ENCODE measurements at regions not wholly inside any gene's neighbourhood (a gene's known extent, or its start where the extent isn't known, plus 50 kb on each side); places are given as distances from the start of the nearest gene placed in this dataset.

DNA sequence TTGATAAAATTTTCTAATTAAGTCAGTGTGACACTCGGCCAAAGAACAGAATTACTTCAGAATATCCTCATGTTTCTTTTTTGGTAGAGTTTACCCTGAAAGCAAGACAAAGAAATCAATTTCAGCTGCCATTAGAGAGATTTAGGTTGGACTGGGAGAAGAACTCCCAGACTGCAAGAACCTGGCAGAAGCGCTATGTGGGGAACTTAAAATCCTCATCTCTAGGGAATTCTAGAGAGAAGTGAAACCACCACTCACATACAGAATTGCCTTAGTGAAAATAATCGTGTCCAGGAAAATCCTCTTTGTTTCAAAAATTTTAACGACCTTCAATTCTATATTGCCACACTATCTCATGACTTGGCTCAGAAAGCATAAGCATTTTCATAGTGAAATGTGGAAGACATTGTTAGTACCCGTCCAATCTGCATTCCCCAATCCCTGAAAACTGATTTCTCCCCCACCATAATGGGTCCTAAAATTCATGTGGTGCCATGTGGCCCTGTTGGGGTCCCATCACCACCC is 297.3 kb upstream of the MEIS1 start:
- H3K4me3 ChIP-seq (ENCODE audit: low read length) = no peak overlapping the region
- TF ChIP-seq ZNF274 (IDR thresholded peaks at IDR 0.05; ENCODE audit: low read depth, low read length) = no peak

DNA sequence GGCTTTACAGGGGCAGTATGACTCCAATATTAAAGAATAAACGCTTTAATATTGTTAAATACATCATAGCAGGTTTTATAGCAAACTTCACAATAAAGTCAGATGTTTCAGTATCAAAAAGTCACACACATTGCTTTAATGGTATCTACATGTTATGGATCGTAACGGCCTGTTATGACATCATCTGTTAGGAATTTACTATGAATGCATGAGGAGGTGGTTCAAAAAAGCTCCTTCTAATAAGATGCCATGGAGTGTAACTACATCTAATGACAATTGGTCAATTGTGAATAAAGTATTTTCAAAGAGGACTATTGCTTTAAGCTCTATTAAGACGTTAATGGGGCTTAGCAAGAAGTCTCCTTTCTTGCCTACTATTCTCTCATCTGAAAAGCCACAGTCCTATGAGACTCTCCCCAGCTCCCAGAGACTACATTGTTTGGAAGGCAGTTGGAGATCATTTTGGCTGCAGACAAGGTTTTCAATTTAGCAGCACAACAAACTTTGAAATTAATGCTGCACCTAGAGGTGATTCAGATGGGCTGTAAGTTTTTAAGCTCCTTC is 300.7 kb upstream of the MEIS1 start:
- TF ChIP-seq ZNF274 (IDR thresholded peaks at IDR 0.05; ENCODE audit: low read depth, low read length) = no peak
- no peak overlapping the region for H3K4me3 ChIP-seq (ENCODE audit: low read length)

DNA sequence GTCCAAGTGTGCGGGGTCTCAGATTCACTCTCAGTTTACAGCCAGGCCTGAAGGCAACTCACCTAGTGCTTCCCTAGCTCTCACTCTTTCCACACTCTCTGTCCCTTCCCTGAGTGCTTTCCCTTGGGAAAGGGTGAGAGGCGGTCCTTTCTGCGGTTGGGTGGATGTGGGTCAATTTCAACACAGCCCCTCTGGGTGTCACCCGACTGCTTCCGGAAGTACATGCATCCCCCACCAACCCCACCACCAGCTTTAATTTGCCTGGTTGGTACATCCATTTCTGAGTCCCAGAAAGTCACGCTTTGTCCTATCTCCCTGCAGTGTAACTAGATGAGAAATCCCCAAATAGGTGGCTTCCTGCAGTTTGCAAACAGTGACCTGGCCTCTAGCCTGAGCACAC is 307.3 kb upstream of the MEIS1 start:
- no peak for TF ChIP-seq ZNF274 (IDR thresholded peaks at IDR 0.05; ENCODE audit: low read depth, low read length)
- no peak overlapping the region for H3K4me3 ChIP-seq (ENCODE audit: low read length)

DNA sequence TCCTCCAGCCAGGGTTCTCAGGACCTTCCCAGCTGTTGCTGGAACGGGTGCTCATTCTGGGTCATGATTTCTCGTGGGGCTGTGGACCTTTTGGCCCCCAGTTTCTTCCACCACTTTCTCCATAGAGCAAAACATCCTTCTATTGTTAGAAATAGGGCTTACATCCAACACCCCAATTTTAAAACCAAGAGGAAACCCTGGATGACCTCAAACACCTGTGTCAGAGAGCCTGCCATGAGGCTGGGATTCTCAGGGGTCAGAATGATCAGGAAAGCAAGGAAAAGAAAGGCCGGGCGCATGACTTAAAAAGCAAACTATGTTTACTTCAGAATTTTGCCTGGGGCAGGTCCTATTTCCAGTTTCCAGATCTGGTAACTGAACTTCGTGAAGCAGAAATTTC is 307.9 kb upstream of the MEIS1 start:
- no peak for TF ChIP-seq ZNF274 (IDR thresholded peaks at IDR 0.05; ENCODE audit: low read depth, low read length)
- no peak overlapping the region for H3K4me3 ChIP-seq (ENCODE audit: low read length)

DNA sequence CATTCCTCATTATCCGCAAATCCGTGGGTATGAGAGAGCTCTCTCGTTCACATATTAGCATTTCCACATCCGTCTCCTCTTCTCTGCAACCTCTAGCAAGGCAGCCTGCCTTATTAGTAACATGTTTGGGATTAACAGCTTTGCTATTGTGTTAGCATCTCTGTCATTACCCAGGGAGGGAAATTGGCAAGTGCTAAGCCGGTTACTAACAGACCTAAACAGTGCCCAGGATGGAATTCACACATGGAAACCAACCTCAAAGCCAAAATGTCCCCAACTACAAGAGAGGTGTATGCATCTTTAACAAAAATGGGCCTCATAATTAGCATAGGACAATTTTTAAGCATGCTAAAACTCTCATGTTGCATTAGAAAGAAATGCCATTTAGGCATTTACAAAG is 309.0 kb upstream of the MEIS1 start:
- no peak overlapping the region for H3K4me3 ChIP-seq (ENCODE audit: low read length)
- no peak for TF ChIP-seq ZNF274 (IDR thresholded peaks at IDR 0.05; ENCODE audit: low read depth, low read length)

DNA sequence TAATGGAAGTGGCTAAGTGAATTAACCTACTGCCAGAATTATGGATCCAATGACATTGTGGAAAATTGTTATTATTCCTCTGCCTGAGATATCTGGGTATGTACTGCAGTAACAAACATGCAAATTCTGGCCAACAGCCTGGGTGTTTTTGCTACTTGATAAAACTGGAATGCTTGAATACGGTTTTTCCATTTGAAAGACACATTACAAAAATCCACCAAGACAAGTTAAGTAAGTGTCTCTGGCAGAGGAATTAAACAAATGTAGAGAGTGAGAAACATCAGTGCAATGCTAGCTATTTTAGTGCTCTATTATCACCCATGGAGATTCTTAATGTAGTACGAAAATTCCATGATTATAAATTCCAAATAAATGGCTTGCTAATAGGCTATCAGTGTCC is 312.4 kb upstream of the MEIS1 start:
- H3K4me3 ChIP-seq (ENCODE audit: low read length) = no peak overlapping the region
- TF ChIP-seq ZNF274 (IDR thresholded peaks at IDR 0.05; ENCODE audit: low read depth, low read length) = no peak

DNA sequence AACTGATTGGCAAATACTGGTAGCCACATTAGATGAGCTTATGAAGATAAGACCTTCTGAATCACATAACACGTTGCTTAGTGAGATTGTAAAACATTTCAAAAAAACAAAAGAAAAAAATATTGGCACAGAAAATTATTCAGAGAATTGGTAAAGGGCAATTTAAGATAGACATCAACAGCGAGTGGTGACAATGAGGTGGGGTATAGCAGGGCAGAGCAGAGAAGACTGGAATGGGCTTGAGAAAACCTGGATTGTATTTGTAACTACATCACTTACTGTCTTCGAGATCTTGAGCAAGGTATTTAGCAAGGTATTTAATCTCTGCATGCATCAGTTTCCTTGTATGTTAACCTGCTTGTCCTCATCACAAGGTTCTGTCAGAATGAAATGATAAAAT is 313.0 kb upstream of the MEIS1 start:
- no peak overlapping the region for H3K4me3 ChIP-seq (ENCODE audit: low read length)
- TF ChIP-seq ZNF274 (IDR thresholded peaks at IDR 0.05; ENCODE audit: low read depth, low read length) = no peak

DNA sequence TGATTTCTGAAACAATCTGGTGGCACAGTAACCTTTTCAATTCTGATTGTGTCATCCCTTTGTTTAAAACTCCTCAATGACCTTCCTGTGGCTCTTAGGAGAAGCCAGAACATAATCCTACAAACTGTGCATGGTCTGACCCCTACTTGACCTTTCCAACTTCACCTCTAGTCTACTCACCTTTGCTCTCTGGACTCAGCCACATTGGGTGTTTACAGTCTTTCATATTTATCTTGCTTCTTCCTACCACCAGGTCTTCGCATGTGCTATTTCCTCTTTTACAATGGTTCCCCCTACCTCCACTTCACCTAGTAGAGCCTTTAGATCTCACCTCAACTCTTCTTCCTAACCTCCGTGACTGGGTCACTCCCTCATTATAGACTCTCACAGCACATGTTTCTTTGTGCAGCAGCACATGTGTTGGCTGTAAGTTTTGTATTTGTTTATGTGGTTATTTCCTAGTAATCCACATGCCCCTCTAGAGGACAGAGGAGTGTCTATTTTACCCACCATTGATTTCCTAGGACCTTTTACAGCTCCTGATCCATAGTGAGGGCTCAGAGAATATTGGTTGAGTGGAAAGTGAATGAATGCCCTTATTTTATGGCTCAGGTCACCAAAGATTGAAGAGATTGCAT is 320.8 kb upstream of the MEIS1 start:
- H3K4me3 ChIP-seq (ENCODE audit: low read length) = no peak overlapping the region
- TF ChIP-seq ZNF274 (IDR thresholded peaks at IDR 0.05; ENCODE audit: low read depth, low read length) = no peak

DNA sequence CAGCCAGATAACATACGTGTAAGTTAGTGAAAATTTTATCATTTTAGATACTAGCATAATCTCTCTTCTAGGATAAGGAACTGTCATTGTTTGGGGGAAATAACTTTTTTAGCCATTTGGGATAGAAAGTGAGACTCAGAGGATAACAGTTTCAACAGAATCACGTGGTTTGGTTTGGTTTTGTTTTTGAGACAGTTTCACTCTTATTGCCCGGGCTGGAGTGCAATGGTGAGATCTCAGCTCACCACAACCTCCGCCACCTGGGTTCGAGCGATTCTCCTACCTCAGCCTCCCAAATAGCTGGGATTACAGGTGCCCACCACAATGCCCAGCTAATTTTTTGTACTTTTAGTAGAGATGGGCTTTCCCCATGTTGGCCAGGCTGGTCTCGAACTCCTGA is 323.2 kb upstream of the MEIS1 start:
- no peak for TF ChIP-seq ZNF274 (IDR thresholded peaks at IDR 0.05; ENCODE audit: low read depth, low read length)
- no peak overlapping the region for H3K4me3 ChIP-seq (ENCODE audit: low read length)

DNA sequence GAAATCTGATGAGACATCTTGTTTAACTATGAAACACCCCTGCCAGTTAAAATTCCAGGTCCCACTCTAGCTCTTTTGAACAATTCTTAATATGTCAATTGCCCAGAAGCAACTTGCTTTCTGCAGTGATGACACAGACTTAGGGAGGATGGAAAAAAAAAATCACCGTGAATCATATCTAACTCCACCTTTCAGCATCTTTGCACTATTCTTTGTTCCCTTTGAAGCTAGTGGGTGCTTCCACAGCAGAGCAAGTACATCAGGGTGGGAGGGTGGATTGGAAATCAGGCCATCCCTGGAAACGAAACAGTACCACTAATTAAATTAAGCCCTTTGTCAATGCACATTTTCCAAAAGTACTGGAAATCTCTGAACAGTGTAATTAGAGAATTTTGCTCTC is 324.3 kb upstream of the MEIS1 start:
- TF ChIP-seq ZNF274 (IDR thresholded peaks at IDR 0.05; ENCODE audit: low read depth, low read length) = no peak
- H3K4me3 ChIP-seq (ENCODE audit: low read length) = no peak overlapping the region

DNA sequence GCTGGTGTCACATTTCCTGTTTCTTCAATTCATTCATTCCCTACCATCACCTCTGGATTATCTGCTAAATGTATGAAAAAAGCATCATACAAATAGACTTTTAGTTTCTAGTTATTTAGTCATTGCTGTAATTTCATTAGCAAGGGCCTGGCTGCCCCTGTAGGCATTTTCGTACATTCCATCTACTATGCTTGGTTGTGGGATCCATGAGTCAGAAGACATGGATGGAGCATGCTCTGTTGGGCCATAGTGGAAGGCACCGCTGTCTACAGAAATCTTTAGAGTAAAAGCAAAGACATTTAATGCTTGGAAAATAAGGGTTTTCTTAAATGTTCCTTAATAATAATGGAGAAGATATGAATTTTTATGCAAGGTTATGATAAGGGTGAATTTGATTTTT is 324.8 kb upstream of the MEIS1 start:
- no peak for TF ChIP-seq ZNF274 (IDR thresholded peaks at IDR 0.05; ENCODE audit: low read depth, low read length)
- H3K4me3 ChIP-seq (ENCODE audit: low read length) = no peak overlapping the region

DNA sequence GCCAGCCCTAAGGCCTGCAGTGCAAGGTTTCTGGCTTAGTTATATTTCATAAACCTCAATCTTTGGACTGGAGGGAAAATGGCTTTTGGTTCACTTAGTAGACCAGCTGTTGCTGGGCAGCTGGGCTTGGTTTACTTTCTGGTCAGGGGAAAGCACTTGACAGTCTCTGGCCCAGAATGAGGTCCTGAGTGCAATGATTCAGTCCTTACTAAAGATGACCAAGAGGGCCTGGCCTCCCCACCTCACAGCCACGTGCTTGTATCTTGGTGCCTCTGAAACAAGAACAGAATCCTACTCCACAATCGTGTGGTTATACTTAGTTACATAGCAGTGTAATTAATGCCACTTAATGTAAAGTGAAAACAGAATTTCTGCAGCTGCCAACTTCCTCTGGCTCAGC is 325.5 kb upstream of the MEIS1 start:
- TF ChIP-seq ZNF274 (IDR thresholded peaks at IDR 0.05; ENCODE audit: low read depth, low read length) = no peak
- H3K4me3 ChIP-seq (ENCODE audit: low read length) = no peak overlapping the region

DNA sequence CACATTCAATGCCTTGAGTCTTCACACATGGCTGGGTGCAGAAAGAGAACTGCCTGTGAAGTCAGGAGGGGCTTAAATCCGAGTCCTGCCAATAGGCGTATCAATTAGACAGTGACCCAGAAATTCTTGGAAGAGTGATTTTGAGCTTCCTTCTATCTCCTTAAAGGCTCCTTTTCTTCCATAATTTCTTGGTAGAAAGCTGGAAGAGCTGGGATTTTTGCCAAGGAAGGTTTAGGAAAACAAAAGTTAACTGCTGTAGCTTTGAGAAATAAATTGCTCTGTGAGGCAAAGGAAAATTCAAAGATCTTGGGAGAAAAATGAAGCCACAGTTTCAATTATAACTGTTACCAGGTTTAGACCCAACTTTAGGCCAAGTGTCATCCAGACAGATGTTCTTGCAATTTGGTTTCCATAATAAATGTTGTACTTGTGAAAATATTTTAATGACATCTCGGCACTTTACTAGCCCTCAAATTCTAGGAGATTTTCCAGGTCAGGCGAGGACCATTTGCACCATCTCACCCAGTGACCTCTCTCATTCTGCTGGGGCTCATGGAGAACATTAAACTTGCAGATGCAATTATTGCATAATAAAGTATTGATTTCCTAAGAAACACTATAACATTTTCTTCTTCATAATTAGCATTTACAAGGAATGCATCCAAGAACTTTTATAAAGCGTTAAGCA is 329.7 kb upstream of the MEIS1 start:
- no peak overlapping the region for H3K4me3 ChIP-seq (ENCODE audit: low read length)
- TF ChIP-seq ZNF274 (IDR thresholded peaks at IDR 0.05; ENCODE audit: low read depth, low read length) = no peak

DNA sequence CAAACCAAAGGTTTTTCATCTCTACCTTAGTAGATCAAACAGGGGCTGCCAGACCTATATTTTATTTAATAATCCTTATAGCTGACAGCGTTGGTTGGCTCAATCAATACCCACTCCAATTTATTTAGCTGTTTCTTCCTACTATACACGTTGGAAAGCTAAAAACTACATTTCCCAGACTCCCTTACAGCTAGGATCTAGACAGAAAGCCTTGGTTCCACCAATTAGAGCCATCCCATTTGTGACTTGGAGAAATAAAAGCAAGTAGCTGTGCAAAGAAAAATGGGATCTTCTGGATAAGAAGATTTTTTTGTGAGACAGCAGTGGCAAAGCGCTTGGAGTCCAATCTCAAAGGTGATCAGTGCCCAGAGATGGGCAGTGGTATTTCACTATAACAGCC is 331.3 kb upstream of the MEIS1 start:
- H3K4me3 ChIP-seq (ENCODE audit: low read length) = no peak overlapping the region
- TF ChIP-seq ZNF274 (IDR thresholded peaks at IDR 0.05; ENCODE audit: low read depth, low read length) = no peak

DNA sequence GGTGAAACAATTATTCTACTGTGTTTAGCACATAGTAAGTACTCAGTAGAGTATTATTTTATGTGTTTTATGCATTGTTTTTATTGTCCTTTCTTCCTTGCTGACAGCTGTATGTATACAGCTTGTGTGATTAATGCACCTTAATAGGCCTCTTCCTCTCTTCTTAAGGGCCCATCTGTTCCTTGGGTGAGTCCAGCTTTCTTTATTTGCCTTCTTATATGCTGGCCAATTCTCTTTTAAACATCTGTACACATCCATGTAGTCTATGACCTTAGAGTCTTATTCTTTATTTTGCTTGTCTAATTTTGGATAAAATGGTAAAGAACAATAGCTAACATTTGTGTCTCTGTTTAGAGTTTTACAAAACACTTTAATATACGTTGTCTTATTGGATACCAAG is 333.7 kb upstream of the MEIS1 start:
- no peak overlapping the region for H3K4me3 ChIP-seq (ENCODE audit: low read length)
- TF ChIP-seq ZNF274 (IDR thresholded peaks at IDR 0.05; ENCODE audit: low read depth, low read length) = no peak
